ENCODE measurements at regions not wholly inside any gene's neighbourhood (a gene's known extent, or its start where the extent isn't known, plus 50 kb on each side); places are given as distances from the start of the nearest gene placed in this dataset.

DNA sequence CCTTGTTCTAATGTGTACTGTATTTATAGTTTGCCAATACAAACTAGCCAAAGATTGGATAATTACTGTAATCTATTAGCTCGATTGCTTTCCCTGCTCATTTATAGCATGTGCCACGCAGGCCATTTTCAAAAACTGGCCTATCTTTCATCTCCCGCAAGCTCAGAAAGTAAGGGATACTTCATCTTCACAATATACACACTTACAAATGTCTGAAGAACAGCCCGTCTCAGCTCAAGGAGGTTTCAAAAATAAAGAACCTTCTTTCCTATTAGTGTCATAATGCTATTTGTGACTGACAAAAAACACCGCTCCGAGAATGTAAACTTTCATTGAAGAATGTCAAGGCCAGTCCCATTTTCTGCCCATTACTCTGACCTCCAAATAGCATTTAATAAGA lies 306.4 kb upstream of the ZNF507 start:
- DNase-seq (peak in 2 of 3 donors; percentile 84), ATAC-seq (ENCODE audit: insufficient read depth, low FRiP score) (no peak)
- TF ChIP-seq, protein P1, sequence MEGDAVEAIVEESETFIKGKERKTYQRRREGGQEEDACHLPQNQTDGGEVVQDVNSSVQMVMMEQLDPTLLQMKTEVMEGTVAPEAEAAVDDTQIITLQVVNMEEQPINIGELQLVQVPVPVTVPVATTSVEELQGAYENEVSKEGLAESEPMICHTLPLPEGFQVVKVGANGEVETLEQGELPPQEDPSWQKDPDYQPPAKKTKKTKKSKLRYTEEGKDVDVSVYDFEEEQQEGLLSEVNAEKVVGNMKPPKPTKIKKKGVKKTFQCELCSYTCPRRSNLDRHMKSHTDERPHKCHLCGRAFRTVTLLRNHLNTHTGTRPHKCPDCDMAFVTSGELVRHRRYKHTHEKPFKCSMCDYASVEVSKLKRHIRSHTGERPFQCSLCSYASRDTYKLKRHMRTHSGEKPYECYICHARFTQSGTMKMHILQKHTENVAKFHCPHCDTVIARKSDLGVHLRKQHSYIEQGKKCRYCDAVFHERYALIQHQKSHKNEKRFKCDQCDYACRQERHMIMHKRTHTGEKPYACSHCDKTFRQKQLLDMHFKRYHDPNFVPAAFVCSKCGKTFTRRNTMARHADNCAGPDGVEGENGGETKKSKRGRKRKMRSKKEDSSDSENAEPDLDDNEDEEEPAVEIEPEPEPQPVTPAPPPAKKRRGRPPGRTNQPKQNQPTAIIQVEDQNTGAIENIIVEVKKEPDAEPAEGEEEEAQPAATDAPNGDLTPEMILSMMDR (IDR thresholded peaks at IDR 0.05; ENCODE audit: control extremely low read depth, extremely low read depth): no peak
- WGBS, 2 donors: 57 to 59% methylated on average over 6 of the region's 6 CpGs
- H3K4me3 ChIP-seq: no peak overlapping the region
- peaks cover 0 to 72% (median 11%) of the 10 kb centered on the region in 5 donors for H3K4me1 ChIP-seq (ENCODE audit: control insufficient read depth in 5 of 5, insufficient read depth in 5 of 5, low read length in 5 of 5)
- H3K27ac ChIP-seq (ENCODE audit: low read depth in 1 of 2, low read length in 1 of 2): no peak overlapping the region
- H3K9ac ChIP-seq (ENCODE audit: insufficient read depth in 1 of 2, low read length in 2 of 2): no peak overlapping the region
- H3K27me3 ChIP-seq (ENCODE audit: control insufficient read depth in 3 of 3, insufficient read depth in 3 of 3, low read length in 2 of 3): peaks cover 0 to 5% (median 0%) of the 10 kb centered on the region in 3 donors
- no peaks in the 10 kb centered on the region for H3K36me3 ChIP-seq (ENCODE audit: control insufficient read depth in 4 of 4, insufficient read depth in 4 of 4, low read length in 4 of 4)
- no peaks in the 10 kb centered on the region for H3K9me3 ChIP-seq (ENCODE audit: control insufficient read depth in 4 of 4, insufficient read depth in 3 of 4, low read length in 3 of 4)

DNA sequence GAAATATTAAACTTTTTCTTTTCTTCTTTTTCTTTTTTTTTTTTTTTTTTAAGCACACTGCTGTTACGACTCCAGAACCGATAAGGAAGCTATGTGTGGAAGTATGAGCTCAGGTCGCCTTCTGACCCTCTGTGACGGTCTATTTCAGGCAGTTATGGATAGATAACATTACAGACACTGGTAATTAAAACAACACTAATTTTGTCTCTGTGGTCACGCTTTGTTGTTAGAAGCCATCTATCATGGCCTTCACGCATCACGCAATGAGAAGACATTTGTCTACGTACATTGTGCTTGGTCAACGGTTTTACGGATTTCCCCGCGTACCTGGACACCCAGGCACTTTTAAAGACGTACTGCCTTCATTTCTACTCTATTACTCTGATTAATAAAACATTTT lies 306.0 kb upstream of the ZNF507 start:
- peaks cover 0 to 5% (median 0%) of the 10 kb centered on the region in 3 donors for H3K27me3 ChIP-seq (ENCODE audit: control insufficient read depth in 3 of 3, insufficient read depth in 3 of 3, low read length in 2 of 3)
- WGBS, 2 donors: 91 to 95% methylated on average over 13 of the region's 13 CpGs

DNA sequence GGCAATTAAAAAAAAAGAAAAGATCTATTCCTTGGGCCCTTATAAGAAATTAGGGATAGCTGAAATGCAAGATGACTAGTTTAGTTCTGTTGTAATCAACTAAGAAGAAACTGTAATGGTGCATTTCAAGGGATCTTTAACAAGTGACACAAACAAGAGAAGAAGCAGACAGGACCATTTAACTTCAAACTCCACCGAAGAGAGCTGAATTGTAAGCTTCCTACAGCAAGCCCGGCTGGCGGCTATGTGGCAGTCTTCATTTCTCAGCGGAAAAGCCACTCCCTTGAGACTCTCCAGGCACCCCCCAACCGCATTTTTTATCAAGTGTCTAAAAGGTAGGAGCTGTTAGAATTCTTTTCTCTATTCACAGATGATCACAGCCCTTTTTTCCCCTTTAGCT lies 305.2 kb upstream of the ZNF507 start:
- ATAC-seq (ENCODE audit: insufficient read depth, low FRiP score) (no peak), DNase-seq (no peak)
- no peak overlapping the region for H3K4me3 ChIP-seq
- WGBS, 2 donors: 84 to 86% methylated on average over 5 of the region's 5 CpGs
- peaks cover 0 to 5% (median 0%) of the 10 kb centered on the region in 3 donors for H3K27me3 ChIP-seq (ENCODE audit: control insufficient read depth in 3 of 3, insufficient read depth in 3 of 3, low read length in 2 of 3)
- peaks cover 0 to 62% (median 11%) of the 10 kb centered on the region in 5 donors for H3K4me1 ChIP-seq (ENCODE audit: control insufficient read depth in 5 of 5, insufficient read depth in 5 of 5, low read length in 5 of 5)
- TF ChIP-seq, protein P1 (IDR thresholded peaks at IDR 0.05; ENCODE audit: control extremely low read depth, extremely low read depth): no peak
- no peaks in the 10 kb centered on the region for H3K36me3 ChIP-seq (ENCODE audit: control insufficient read depth in 4 of 4, insufficient read depth in 4 of 4, low read length in 4 of 4)
- H3K27ac ChIP-seq (ENCODE audit: low read depth in 1 of 2, low read length in 1 of 2): no peak overlapping the region
- H3K9ac ChIP-seq (ENCODE audit: insufficient read depth in 1 of 2, low read length in 2 of 2): no peak overlapping the region
- H3K9me3 ChIP-seq (ENCODE audit: control insufficient read depth in 4 of 4, insufficient read depth in 3 of 4, low read length in 3 of 4): no peaks in the 10 kb centered on the region

More for the DNA sequence above, 306.0 kb upstream of the ZNF507 start:
- H3K9me3 ChIP-seq (ENCODE audit: control insufficient read depth in 4 of 4, insufficient read depth in 3 of 4, low read length in 3 of 4): no peaks in the 10 kb centered on the region
- DNase-seq (no peak), ATAC-seq (ENCODE audit: insufficient read depth, low FRiP score) (no peak)
- H3K36me3 ChIP-seq (ENCODE audit: control insufficient read depth in 4 of 4, insufficient read depth in 4 of 4, low read length in 4 of 4): no peaks in the 10 kb centered on the region
- H3K27ac ChIP-seq (ENCODE audit: low read depth in 1 of 2, low read length in 1 of 2): no peak overlapping the region
- TF ChIP-seq, protein P1 (IDR thresholded peaks at IDR 0.05; ENCODE audit: control extremely low read depth, extremely low read depth): no peak
- no peak overlapping the region for H3K4me3 ChIP-seq
- peaks cover 0 to 70% (median 11%) of the 10 kb centered on the region in 5 donors for H3K4me1 ChIP-seq (ENCODE audit: control insufficient read depth in 5 of 5, insufficient read depth in 5 of 5, low read length in 5 of 5)
- H3K9ac ChIP-seq (ENCODE audit: insufficient read depth in 1 of 2, low read length in 2 of 2): no peak overlapping the region

Measured in lung (tissue), 11 donors.